ENCODE measurements at regions not wholly inside any gene's neighbourhood (a gene's known extent, or its start where the extent isn't known, plus 50 kb on each side); places are given as distances from the start of the nearest gene placed in this dataset.

DNA sequence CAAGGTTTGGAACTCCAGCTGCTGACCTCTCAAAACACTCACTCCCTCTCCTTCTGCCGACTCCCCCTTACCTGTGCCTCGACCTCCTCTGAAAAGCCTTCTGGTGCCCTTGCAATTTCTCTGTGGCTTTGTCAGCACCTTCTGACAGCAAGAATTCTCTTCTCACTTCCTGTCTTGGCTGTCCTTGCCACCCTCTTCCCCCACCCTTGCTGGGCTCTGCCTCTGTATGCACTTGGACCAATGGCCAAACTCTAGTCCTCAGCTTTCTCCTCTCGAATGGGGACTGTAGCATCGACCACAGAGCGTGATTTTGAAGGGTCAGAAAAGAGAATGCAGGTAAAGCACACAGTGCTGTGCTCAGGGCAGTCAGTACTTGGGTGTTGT, 99.0 kb downstream of the HS1BP3 start:
- Histone ChIP-seq H3K4me3 (ENCODE audit: low read depth, low read length) (no peak overlapping the region), H3K36me3 (ENCODE audit: control insufficient read depth, insufficient read depth, low read length) (no peaks in the 10 kb centered on the region), H3K27me3 (ENCODE audit: control insufficient read depth, insufficient read depth, low read length) (no peaks in the 10 kb centered on the region)
- POLR2A ChIA-PET = no interaction called here
- no peak for DNase-seq (ENCODE audit: low read depth)
- CTCF ChIA-PET = no interaction called here
- TF ChIP-seq CTCF (IDR thresholded peaks at IDR 0.05; ENCODE audit: insufficient read depth, low read depth, low read length) = no peak

DNA sequence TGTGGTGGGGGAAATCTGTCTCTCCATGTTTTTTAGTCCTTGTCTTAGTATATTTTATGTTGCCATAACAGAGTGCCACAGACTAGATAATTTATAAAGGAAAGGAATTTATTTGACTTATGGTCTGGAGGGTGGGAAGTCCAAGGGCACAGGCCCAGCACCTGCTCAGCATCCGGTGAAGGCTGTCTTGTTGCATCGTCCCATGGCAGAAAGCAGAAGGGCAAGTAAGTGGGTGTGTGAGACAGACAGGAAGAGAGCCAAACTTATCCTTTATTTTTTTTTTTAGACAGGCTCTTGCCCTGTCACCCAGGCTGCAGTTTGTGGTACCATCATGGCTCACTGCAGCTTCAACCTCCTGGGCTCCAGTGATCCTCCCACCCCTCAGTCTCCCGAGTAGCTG, 98.1 kb downstream of the HS1BP3 start:
- no peaks in the 10 kb centered on the region for H3K27me3 ChIP-seq (ENCODE audit: control insufficient read depth, insufficient read depth, low read length)
- POLR2A ChIA-PET = no interaction called here
- no peaks in the 10 kb centered on the region for H3K36me3 ChIP-seq (ENCODE audit: control insufficient read depth, insufficient read depth, low read length)
- TF ChIP-seq CTCF (IDR thresholded peaks at IDR 0.05; ENCODE audit: insufficient read depth, low read depth, low read length) = no peak
- no peak overlapping the region for H3K4me3 ChIP-seq (ENCODE audit: low read depth, low read length)
- CTCF ChIA-PET = interaction anchor here (1.1 kb wide), 1 partner anchor 10 kb away, joined by 5 read pairs; no protein-coding TSS in a partner anchor
- no peak for DNase-seq (ENCODE audit: low read depth)

GRCh38 chr2:20553580-20553979, 97.3 kb downstream of the HS1BP3 start:
- DNase-seq (ENCODE audit: low read depth) = no peak
- ChIA-PET CTCF (interaction anchor here (1.1 kb wide), 1 partner anchor 9 kb away, joined by 5 read pairs; no protein-coding TSS in a partner anchor), POLR2A (no interaction called here)
- H3K36me3 ChIP-seq (ENCODE audit: control insufficient read depth, insufficient read depth, low read length) = no peaks in the 10 kb centered on the region
- no peaks in the 10 kb centered on the region for H3K27me3 ChIP-seq (ENCODE audit: control insufficient read depth, insufficient read depth, low read length)
- H3K4me3 ChIP-seq (ENCODE audit: low read depth, low read length) = no peak overlapping the region
- no peak for TF ChIP-seq CTCF (IDR thresholded peaks at IDR 0.05; ENCODE audit: insufficient read depth, low read depth, low read length)

GRCh38 chr2:20555954-20556353, 94.9 kb downstream of the HS1BP3 start:
- POLR2A ChIA-PET = no interaction called here
- Histone ChIP-seq H3K27me3 (ENCODE audit: control insufficient read depth, insufficient read depth, low read length) (no peaks in the 10 kb centered on the region), H3K4me3 (ENCODE audit: low read depth, low read length) (no peak overlapping the region), H3K36me3 (ENCODE audit: control insufficient read depth, insufficient read depth, low read length) (no peaks in the 10 kb centered on the region)
- DNase-seq (ENCODE audit: low read depth) = no peak
- CTCF ChIA-PET = interaction anchor here (1.4 kb wide), 1 partner anchor 9 kb away, joined by 5 read pairs; no protein-coding TSS in a partner anchor
- no peak for TF ChIP-seq CTCF (IDR thresholded peaks at IDR 0.05; ENCODE audit: insufficient read depth, low read depth, low read length)

GRCh38 chr2:20556756-20557155, 94.1 kb downstream of the HS1BP3 start:
- Histone ChIP-seq H3K27me3 (ENCODE audit: control insufficient read depth, insufficient read depth, low read length) (no peaks in the 10 kb centered on the region), H3K4me3 (ENCODE audit: low read depth, low read length) (no peak overlapping the region), H3K36me3 (ENCODE audit: control insufficient read depth, insufficient read depth, low read length) (no peaks in the 10 kb centered on the region)
- no peak for DNase-seq (ENCODE audit: low read depth)
- TF ChIP-seq CTCF (IDR thresholded peaks at IDR 0.05; ENCODE audit: insufficient read depth, low read depth, low read length) = no peak
- CTCF ChIA-PET = interaction anchor here (1.4 kb wide), 1 partner anchor 10 kb away, joined by 5 read pairs; no protein-coding TSS in a partner anchor
- POLR2A ChIA-PET = no interaction called here
